SK-N-SH treated with all-trans-retinoic acid at 6 μM for 48 hours (cell line): ENCODE measurements at regions not wholly inside any gene's neighbourhood (a gene's known extent, or its start where the extent isn't known, plus 50 kb on each side); places are given as distances from the start of the nearest gene placed in this dataset.

Experiments used
- PPARA ChIP-seq: fragments of 250-450 bp; sonication (Bioruptor Pico); IDR thresholded peaks from 2 replicates; pipeline ENCODE4 v1.5.0; 2020; ENCODE audit warnings: mild to moderate bottlenecking, borderline replicate concordance
- ZNF565 ChIP-seq: fragments of 450-650 bp; formaldehyde crosslinking; conservative IDR thresholded peaks from 2 replicates; pipeline ENCODE4 v1.5.0; 2020; ENCODE audit warnings: low read depth, mild to moderate bottlenecking, moderate library complexity
- ZNF8 ChIP-seq: fragments of 450-650 bp; formaldehyde crosslinking; IDR thresholded peaks from 2 replicates; pipeline ENCODE4 v1.5.0; 2020; ENCODE audit warnings: mild to moderate bottlenecking, moderate library complexity

DNA sequence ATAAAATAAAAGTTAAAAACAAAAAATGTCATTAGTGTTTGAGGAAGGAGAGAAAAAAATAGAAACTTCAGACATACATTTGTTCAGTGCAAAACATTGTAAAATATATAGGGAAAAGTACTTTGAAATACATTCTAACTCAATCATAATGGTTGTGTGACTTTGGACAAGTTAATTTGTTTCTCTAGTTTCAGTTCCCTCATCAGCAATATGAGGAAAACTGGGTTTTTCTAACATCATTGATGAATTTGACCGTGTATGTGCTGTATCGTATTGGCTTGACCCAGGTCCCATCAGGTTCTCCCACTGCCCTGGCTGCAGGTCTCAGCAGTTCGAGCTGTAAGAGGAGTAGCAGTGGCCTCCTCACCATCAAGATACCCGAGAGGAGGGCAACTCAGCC is 173.9 kb upstream of the ATF7IP start:
- no peak for TF ChIP-seq PPARA (CRISPR knock-in tag)
- TF ChIP-seq ZNF8, result no peak
- TF ChIP-seq ZNF565, result no peak
